HFF-Myc (cell line): ENCODE measurements at regions not wholly inside any gene's neighbourhood (a gene's known extent, or its start where the extent isn't known, plus 50 kb on each side); places are given as distances from the start of the nearest gene placed in this dataset.

Source experiments
- DNase-seq: peaks from one replicate; pipeline ENCODE4 v3.0.0-alpha.2; 2011; ENCODE audit warnings: low read depth; ENCODE audit errors: extremely low read depth
- H3K4me3 ChIP-seq: replicated peaks from 2 replicates; pipeline ENCODE4 v1.5.1; 2011; ENCODE audit warnings: low read depth, mild to moderate bottlenecking, control low read depth, low read length
- CTCF ChIP-seq: IDR thresholded peaks from 2 replicates; pipeline ENCODE4 v1.5.1; 2012; ENCODE audit warnings: mild to moderate bottlenecking, low read depth, low read length, control low read depth; ENCODE audit errors: missing control alignments

- DNase-seq, result no peak
- no peak overlapping the region for H3K4me3 ChIP-seq
- no peak for TF ChIP-seq CTCF
Measured at GRCh38 chr2:161036926-161037325, 123.3 kb upstream of the TANK start.

- no peak for TF ChIP-seq CTCF
- no peak overlapping the region for H3K4me3 ChIP-seq
- no peak for DNase-seq
Measured at GRCh38 chr2:161039071-161039470, 121.2 kb upstream of the TANK start.

GRCh38 chr2:161041356-161041755, 118.9 kb upstream of the TANK start:
- TF ChIP-seq CTCF, result no peak
- no peak overlapping the region for H3K4me3 ChIP-seq
- no peak for DNase-seq

- no peak overlapping the region for H3K4me3 ChIP-seq
- TF ChIP-seq CTCF, result no peak
- no peak for DNase-seq
Measured at GRCh38 chr2:161042990-161043625, 117.1 kb upstream of the TANK start.

GRCh38 chr2:161044095-161044865, 115.9 kb upstream of the TANK start:
- no peak for TF ChIP-seq CTCF
- DNase-seq, result no peak
- no peak overlapping the region for H3K4me3 ChIP-seq

GRCh38 chr2:161044921-161045320, 115.3 kb upstream of the TANK start:
- DNase-seq, result no peak
- no peak overlapping the region for H3K4me3 ChIP-seq
- no peak for TF ChIP-seq CTCF
